Neural cell (in vitro differentiated cells): ENCODE measurements at regions not wholly inside any gene's neighbourhood (a gene's known extent, or its start where the extent isn't known, plus 50 kb on each side); places are given as distances from the start of the nearest gene placed in this dataset.

ENCODE experiments used
- H2AFZ ChIP-seq: fragments of 200-600, 300-800 bp; sonication (generic), shearing (Covaris generic); 2 replicates; pipeline ENCODE4 v1.6.0; 2014; ENCODE audit warnings: low read depth, mild to moderate bottlenecking, antibody characterized with exemption, low read length, moderate library complexity
- H3F3A ChIP-seq: fragments of 200-600 bp; shearing (Covaris generic); 2 replicates; pipeline ENCODE4 v1.6.1; 2016; ENCODE audit warnings: mild to moderate bottlenecking, moderate library complexity, mixed read lengths, antibody characterized with exemption, low read length; ENCODE audit not compliant: insufficient read depth, poor library complexity, severe bottlenecking
- H3K27ac ChIP-seq: fragments of 200-600, 300-800 bp; sonication (generic), shearing (Covaris generic); 2 replicates; pipeline ENCODE4 v1.5.1; 2014; ENCODE audit warnings: mild to moderate bottlenecking, low read length, moderate library complexity
- H3K27me3 ChIP-seq: fragments of 300-800, 200-600 bp; sonication (generic), shearing (Covaris generic); 2 replicates; pipeline ENCODE4 v1.6.0; 2014; ENCODE audit warnings: mild to moderate bottlenecking, low read depth, low read length, moderate library complexity; ENCODE audit not compliant: insufficient read depth
- H3K36me3 ChIP-seq: fragments of 300-800, 200-600 bp; sonication (generic), shearing (Covaris generic); 2 replicates; pipeline ENCODE4 v1.5.1; 2014; ENCODE audit warnings: mild to moderate bottlenecking, antibody characterized with exemption, low read length, moderate library complexity; ENCODE audit not compliant: insufficient read depth
- H3K4me2 ChIP-seq: fragments of 300-800, 200-600 bp; sonication (generic), shearing (Covaris generic); 2 replicates; pipeline ENCODE4 v1.6.0; 2014; ENCODE audit warnings: mild to moderate bottlenecking, low read length
- H3K4me3 ChIP-seq: fragments of 300-800, 200-600 bp; sonication (generic), shearing (Covaris generic); 2 replicates; pipeline ENCODE4 v1.5.1; 2014; ENCODE audit warnings: mild to moderate bottlenecking, low read length, moderate library complexity
- H3K79me2 ChIP-seq: fragments of 200-600 bp; shearing (Covaris generic); replicated peaks from 2 replicates; pipeline ENCODE4 v1.6.0; 2014; ENCODE audit warnings: mild to moderate bottlenecking, low read length, moderate library complexity; ENCODE audit not compliant: insufficient read depth
- H3K9ac ChIP-seq: fragments of 300-800, 200-600 bp; sonication (generic), shearing (Covaris generic); 2 replicates; pipeline ENCODE4 v1.6.1; 2016; ENCODE audit warnings: mild to moderate bottlenecking, low read length, mixed read lengths
- H3K9me2 ChIP-seq: fragments of 200-600 bp; shearing (Covaris generic); 2 replicates; pipeline ENCODE4 v1.6.1; 2016; ENCODE audit warnings: mild to moderate bottlenecking, low read length, mixed read lengths; ENCODE audit not compliant: insufficient read depth
- H3K9me3 ChIP-seq: fragments of 200-600, 300-800 bp; sonication (generic), shearing (Covaris generic); 2 replicates; pipeline ENCODE4 v1.6.1; 2016; ENCODE audit warnings: mild to moderate bottlenecking, mixed run types, low read length, moderate library complexity, mixed read lengths
- H4K20me1 ChIP-seq: fragments of 200-600 bp; shearing (Covaris generic); 2 replicates; pipeline ENCODE4 v1.6.1; 2016; ENCODE audit warnings: mild to moderate bottlenecking, mixed run types; ENCODE audit not compliant: insufficient read depth
- CTCF ChIP-seq: fragments of 450-650 bp; IDR thresholded peaks from 2 replicates; pipeline ENCODE4 v1.5.1; 2014; ENCODE audit warnings: antibody characterized with exemption, mild to moderate bottlenecking, moderate library complexity; ENCODE audit not compliant: poor library complexity, severe bottlenecking
- EP300 ChIP-seq: fragments of 450-650 bp; conservative IDR thresholded peaks from 2 replicates; pipeline ENCODE4 v1.6.1; 2014; ENCODE audit warnings: antibody characterized with exemption, mild to moderate bottlenecking, moderate library complexity; ENCODE audit not compliant: poor library complexity, severe bottlenecking
- EZH2 ChIP-seq: fragments of 200-600, 300-800 bp; shearing (Covaris generic), sonication (generic); IDR thresholded peaks from 2 replicates; pipeline ENCODE4 v1.6.1; 2014; ENCODE audit warnings: antibody characterized with exemption, low read length, borderline replicate concordance, mild to moderate bottlenecking; ENCODE audit not compliant: insufficient read depth, poor library complexity, severe bottlenecking
- MXI1 ChIP-seq: fragments of 450-650 bp; conservative IDR thresholded peaks from 2 replicates; pipeline ENCODE4 v1.6.1; 2014; ENCODE audit warnings: antibody characterized with exemption, mild to moderate bottlenecking; ENCODE audit not compliant: poor library complexity, severe bottlenecking
- POLR2AphosphoS5 ChIP-seq: IDR thresholded peaks from 2 replicates; pipeline ENCODE4 v1.6.1; 2012
- RAD21 ChIP-seq: fragments of 450-650 bp; conservative IDR thresholded peaks from 2 replicates; pipeline ENCODE4 v1.6.1; 2014; ENCODE audit warnings: antibody characterized with exemption, mild to moderate bottlenecking, moderate library complexity
- SMC3 ChIP-seq: fragments of 450-650 bp; conservative IDR thresholded peaks from 2 replicates; pipeline ENCODE4 v1.6.1; 2014; ENCODE audit warnings: antibody characterized with exemption, mild to moderate bottlenecking, moderate library complexity; ENCODE audit not compliant: poor library complexity
- TAF1 ChIP-seq: IDR thresholded peaks from 2 replicates; pipeline ENCODE4 v1.6.1; 2012; ENCODE audit warnings: low read depth
- TF ChIP-seq, protein P1 (sequence below): IDR thresholded peaks from 2 replicates; pipeline ENCODE4 v1.6.1; 2012; ENCODE audit warnings: borderline replicate concordance

DNA sequence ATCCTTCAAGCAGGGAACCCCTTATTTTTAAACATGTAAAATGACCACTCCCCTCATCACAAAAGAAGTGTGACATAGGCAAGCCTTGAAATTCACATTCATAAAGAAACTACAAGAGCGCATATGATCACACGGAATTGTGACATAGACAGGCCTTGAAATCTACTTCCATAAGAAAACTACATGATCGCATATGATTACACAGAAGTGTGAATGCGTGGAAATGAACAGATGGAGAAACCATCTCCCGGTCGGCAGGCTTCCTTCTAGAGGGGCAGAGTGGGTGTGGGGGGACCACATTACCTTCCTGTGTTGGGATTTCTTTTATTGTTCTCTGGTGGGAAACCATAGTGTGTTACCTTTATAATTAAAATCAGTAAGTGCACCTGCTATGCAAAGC lies 285.1 kb upstream of the ADARB2 start:
- H3K9me3 ChIP-seq, result no peaks in the 10 kb centered on the region
- no peaks in the 10 kb centered on the region for H3F3A ChIP-seq
- H3K4me3 ChIP-seq, result no peak overlapping the region
- no peaks in the 10 kb centered on the region for H4K20me1 ChIP-seq
- no peaks in the 10 kb centered on the region for H3K79me2 ChIP-seq
- H3K9ac ChIP-seq, result no peak overlapping the region
- no peak overlapping the region for H3K27ac ChIP-seq
- no peaks in the 10 kb centered on the region for H3K9me2 ChIP-seq
- no peaks in the 10 kb centered on the region for H3K36me3 ChIP-seq
- TF ChIP-seq, protein P1, sequence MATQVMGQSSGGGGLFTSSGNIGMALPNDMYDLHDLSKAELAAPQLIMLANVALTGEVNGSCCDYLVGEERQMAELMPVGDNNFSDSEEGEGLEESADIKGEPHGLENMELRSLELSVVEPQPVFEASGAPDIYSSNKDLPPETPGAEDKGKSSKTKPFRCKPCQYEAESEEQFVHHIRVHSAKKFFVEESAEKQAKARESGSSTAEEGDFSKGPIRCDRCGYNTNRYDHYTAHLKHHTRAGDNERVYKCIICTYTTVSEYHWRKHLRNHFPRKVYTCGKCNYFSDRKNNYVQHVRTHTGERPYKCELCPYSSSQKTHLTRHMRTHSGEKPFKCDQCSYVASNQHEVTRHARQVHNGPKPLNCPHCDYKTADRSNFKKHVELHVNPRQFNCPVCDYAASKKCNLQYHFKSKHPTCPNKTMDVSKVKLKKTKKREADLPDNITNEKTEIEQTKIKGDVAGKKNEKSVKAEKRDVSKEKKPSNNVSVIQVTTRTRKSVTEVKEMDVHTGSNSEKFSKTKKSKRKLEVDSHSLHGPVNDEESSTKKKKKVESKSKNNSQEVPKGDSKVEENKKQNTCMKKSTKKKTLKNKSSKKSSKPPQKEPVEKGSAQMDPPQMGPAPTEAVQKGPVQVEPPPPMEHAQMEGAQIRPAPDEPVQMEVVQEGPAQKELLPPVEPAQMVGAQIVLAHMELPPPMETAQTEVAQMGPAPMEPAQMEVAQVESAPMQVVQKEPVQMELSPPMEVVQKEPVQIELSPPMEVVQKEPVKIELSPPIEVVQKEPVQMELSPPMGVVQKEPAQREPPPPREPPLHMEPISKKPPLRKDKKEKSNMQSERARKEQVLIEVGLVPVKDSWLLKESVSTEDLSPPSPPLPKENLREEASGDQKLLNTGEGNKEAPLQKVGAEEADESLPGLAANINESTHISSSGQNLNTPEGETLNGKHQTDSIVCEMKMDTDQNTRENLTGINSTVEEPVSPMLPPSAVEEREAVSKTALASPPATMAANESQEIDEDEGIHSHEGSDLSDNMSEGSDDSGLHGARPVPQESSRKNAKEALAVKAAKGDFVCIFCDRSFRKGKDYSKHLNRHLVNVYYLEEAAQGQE, result no peak
- TF ChIP-seq POLR2AphosphoS5 (no peak), EZH2 (no peak), SMC3 (no peak), CTCF (no peak), TAF1 (no peak), RAD21 (no peak), EP300 (no peak), MXI1 (no peak)
- H2AFZ ChIP-seq, result no peak overlapping the region
- H3K27me3 ChIP-seq, result no peaks in the 10 kb centered on the region
- no peak overlapping the region for H3K4me2 ChIP-seq

DNA sequence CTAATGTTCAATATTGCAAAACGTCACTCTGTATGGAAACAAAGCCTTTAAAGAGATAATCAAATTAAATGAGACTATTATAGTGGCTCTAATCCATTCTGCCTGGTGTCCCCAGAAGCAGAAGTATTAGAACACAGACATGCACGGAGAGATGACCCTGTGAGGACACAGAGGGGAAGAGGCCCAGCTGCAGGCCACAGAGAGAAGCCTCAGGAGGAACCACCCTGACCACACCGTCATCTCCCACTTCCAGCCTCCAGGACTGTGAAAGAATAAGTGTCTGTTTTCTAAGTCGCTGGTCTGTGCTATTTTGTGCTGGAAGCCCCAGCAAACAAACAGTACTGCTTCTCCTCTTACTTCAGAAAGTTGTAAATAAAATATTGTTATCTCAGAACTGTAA lies 283.5 kb upstream of the ADARB2 start:
- no peaks in the 10 kb centered on the region for H3K9me2 ChIP-seq
- no peak overlapping the region for H3K9ac ChIP-seq
- H3K79me2 ChIP-seq, result no peaks in the 10 kb centered on the region
- H3K9me3 ChIP-seq, result no peaks in the 10 kb centered on the region
- H3K27ac ChIP-seq, result no peak overlapping the region
- no peak for TF ChIP-seq TAF1
- no peak for TF ChIP-seq EP300
- no peak for TF ChIP-seq RAD21
- TF ChIP-seq, protein P1, result no peak
- no peak overlapping the region for H3K4me2 ChIP-seq
- H3K36me3 ChIP-seq, result no peaks in the 10 kb centered on the region
- H3F3A ChIP-seq, result no peaks in the 10 kb centered on the region
- no peak overlapping the region for H3K4me3 ChIP-seq
- no peaks in the 10 kb centered on the region for H4K20me1 ChIP-seq
- no peaks in the 10 kb centered on the region for H3K27me3 ChIP-seq
- H2AFZ ChIP-seq, result no peak overlapping the region
